Activated B cell treated with CpG ODN at 0.5 μM for 24 hours (primary cell): ENCODE measurements at regions not wholly inside any gene's neighbourhood (a gene's known extent, or its start where the extent isn't known, plus 50 kb on each side); places are given as distances from the start of the nearest gene placed in this dataset.

Source experiments
- ATAC-seq: fragments of 200-7000 bp; cut with Tn5 transposase; one replicate; pipeline ENCODE4 v1.10.0; 2021; ENCODE audit warnings: low read depth, mild to moderate bottlenecking, moderate library complexity
- CTCF ChIA-PET: fragments of 350-600 bp; sonication (Branson Sonifier 250); formaldehyde crosslinking; loops from one replicate; lab custom pipeline; 2021; ENCODE audit warnings: antibody characterized with exemption; lab: Charles Lee
- POLR2A ChIA-PET: fragments of 350-600 bp; sonication (Branson Sonifier 250); formaldehyde crosslinking; loops from one replicate; lab custom pipeline; 2021; ENCODE audit warnings: antibody characterized with exemption; lab: Charles Lee
- DNase-seq: peaks from one replicate; pipeline ENCODE4 v3.0.0; 2022
- H3K27ac Mint-ChIP-seq: one replicate; pipeline ENCODE4 v1.8.0; 2020; ENCODE audit warnings: mixed read lengths
- H3K27me3 Mint-ChIP-seq: one replicate; pipeline ENCODE4 v1.8.0; 2021; ENCODE audit warnings: mixed read lengths
- H3K36me3 Mint-ChIP-seq: one replicate; pipeline ENCODE4 v1.8.0; 2021; ENCODE audit warnings: low read depth, mixed read lengths
- H3K4me1 Mint-ChIP-seq: one replicate; pipeline ENCODE4 v1.8.0; 2021; ENCODE audit warnings: mixed read lengths
- H3K4me3 Mint-ChIP-seq: one replicate; pipeline ENCODE4 v1.8.0; 2020; ENCODE audit warnings: mild to moderate bottlenecking, mixed read lengths
- H3K9me3 Mint-ChIP-seq: one replicate; pipeline ENCODE4 v1.8.0; 2020; ENCODE audit warnings: mixed read lengths
- intact Hi-C: fragments of 100-400 bp; cut with micrococcal nuclease; formaldehyde crosslinking; loops from one replicate; pipeline ENCODE4 v1.15.1; 2024
- TF ChIP-seq, protein P1 (sequence below): fragments of 200-600 bp; IDR thresholded peaks from one replicate; pipeline ENCODE4 v1.8.0; 2022; ENCODE audit warnings: antibody characterized with exemption, mild to moderate bottlenecking

- Mint-ChIP-seq H3K4me1 (no peaks in the 10 kb centered on the region), H3K4me3 (no peak overlapping the region), H3K27me3 (no peaks in the 10 kb centered on the region), H3K36me3 (no peaks in the 10 kb centered on the region), H3K27ac (no peak overlapping the region), H3K9me3 (no peaks in the 10 kb centered on the region)
- no peak for DNase-seq
- no peak for ATAC-seq
- TF ChIP-seq, protein P1, sequence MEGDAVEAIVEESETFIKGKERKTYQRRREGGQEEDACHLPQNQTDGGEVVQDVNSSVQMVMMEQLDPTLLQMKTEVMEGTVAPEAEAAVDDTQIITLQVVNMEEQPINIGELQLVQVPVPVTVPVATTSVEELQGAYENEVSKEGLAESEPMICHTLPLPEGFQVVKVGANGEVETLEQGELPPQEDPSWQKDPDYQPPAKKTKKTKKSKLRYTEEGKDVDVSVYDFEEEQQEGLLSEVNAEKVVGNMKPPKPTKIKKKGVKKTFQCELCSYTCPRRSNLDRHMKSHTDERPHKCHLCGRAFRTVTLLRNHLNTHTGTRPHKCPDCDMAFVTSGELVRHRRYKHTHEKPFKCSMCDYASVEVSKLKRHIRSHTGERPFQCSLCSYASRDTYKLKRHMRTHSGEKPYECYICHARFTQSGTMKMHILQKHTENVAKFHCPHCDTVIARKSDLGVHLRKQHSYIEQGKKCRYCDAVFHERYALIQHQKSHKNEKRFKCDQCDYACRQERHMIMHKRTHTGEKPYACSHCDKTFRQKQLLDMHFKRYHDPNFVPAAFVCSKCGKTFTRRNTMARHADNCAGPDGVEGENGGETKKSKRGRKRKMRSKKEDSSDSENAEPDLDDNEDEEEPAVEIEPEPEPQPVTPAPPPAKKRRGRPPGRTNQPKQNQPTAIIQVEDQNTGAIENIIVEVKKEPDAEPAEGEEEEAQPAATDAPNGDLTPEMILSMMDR = no peak
- POLR2A ChIA-PET = no interaction called here
- CTCF ChIA-PET = no interaction called here
- intact Hi-C loops = no loop called here
These were observed 126.0 kb upstream of the VSTM2B start for GRCh38 chr19:29399804-29400203.

GRCh38 chr19:29400917-29401711 is 124.7 kb upstream of the VSTM2B start:
- TF ChIP-seq, protein P1 = no peak
- no peaks in the 10 kb centered on the region for H3K4me1 Mint-ChIP-seq
- intact Hi-C loops = no loop called here
- H3K27ac Mint-ChIP-seq = no peak overlapping the region
- H3K9me3 Mint-ChIP-seq = no peaks in the 10 kb centered on the region
- no peaks in the 10 kb centered on the region for H3K36me3 Mint-ChIP-seq
- H3K27me3 Mint-ChIP-seq = no peaks in the 10 kb centered on the region
- CTCF ChIA-PET = no interaction called here
- DNase-seq (no peak), ATAC-seq (no peak)
- POLR2A ChIA-PET = no interaction called here
- no peak overlapping the region for H3K4me3 Mint-ChIP-seq

DNA sequence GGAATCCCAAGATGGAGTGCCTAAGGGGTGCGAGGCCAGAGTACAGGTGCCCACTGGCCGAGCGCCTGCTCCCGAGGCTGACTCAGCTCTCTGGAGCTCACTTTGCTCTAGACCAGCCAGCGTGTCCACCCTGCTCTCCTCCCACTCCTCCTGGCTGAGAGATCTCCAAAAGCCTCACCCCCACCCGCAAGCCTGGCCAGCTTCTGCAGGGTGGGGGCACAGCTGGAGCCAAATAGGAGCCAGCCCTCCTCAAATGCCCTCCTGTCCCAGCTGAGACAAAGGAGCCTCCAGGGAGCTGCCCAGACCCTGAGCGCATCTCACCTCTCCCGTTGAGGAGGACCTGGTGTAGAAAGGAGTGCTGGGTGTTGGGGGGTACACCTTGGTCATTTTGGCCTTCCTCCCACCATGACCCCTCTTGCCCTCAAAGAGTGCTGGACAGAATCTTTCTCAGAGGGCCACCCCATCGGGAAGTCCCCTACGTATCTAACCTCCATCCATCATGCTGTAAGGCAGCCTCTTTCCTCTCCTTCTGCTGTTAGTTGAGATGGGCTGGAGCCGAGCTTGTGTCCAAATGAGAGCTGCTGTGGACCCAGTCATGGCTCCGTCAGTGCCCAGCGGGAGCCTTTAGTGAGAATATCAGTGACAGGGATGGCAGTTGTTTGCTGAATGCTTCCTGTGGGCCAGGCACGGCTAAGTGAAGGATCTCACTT is 123.9 kb upstream of the VSTM2B start:
- Mint-ChIP-seq H3K27me3 (no peaks in the 10 kb centered on the region), H3K9me3 (no peaks in the 10 kb centered on the region), H3K4me1 (no peaks in the 10 kb centered on the region), H3K4me3 (no peak overlapping the region), H3K36me3 (no peaks in the 10 kb centered on the region), H3K27ac (no peak overlapping the region)
- ATAC-seq (no peak), DNase-seq (no peak)
- POLR2A ChIA-PET = no interaction called here
- intact Hi-C loops = no loop called here
- CTCF ChIA-PET = no interaction called here
- TF ChIP-seq, protein P1 = no peak

- Mint-ChIP-seq H3K4me1 (no peaks in the 10 kb centered on the region), H3K27me3 (no peaks in the 10 kb centered on the region), H3K27ac (no peak overlapping the region), H3K4me3 (no peak overlapping the region), H3K36me3 (no peaks in the 10 kb centered on the region), H3K9me3 (no peaks in the 10 kb centered on the region)
- TF ChIP-seq, protein P1 = no peak
- intact Hi-C loops = no loop called here
- CTCF ChIA-PET = no interaction called here
- POLR2A ChIA-PET = no interaction called here
- DNase-seq = no peak
- ATAC-seq = no peak
These were observed 123.2 kb upstream of the VSTM2B start for GRCh38 chr19:29402563-29402962.

DNA sequence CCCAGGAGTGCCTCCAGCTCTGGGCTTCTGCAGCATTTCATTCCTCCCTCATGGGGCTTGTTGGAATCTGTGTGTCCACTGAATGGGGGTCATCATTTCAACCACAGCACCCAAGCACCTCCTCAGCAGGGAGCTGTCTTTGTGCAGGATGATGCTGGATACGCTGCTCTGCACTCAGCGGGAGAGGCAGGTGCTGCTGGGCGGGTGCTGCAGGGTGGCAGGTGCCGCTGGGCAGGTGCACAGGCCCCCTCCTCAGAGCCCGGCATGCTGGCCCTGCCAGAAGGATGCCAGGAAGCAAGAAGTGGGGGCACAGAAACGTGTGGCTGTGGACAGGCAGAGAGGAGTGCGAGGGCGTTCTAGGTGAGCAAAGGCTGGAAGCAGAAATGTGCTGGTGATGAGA is 121.8 kb upstream of the VSTM2B start:
- no peaks in the 10 kb centered on the region for H3K4me1 Mint-ChIP-seq
- no peak overlapping the region for H3K4me3 Mint-ChIP-seq
- DNase-seq (no peak), ATAC-seq (no peak)
- TF ChIP-seq, protein P1 = no peak
- H3K27me3 Mint-ChIP-seq = no peaks in the 10 kb centered on the region
- no peaks in the 10 kb centered on the region for H3K9me3 Mint-ChIP-seq
- intact Hi-C loops = no loop called here
- ChIA-PET POLR2A (no interaction called here), CTCF (no interaction called here)
- no peaks in the 10 kb centered on the region for H3K36me3 Mint-ChIP-seq
- no peak overlapping the region for H3K27ac Mint-ChIP-seq
